ENCODE measurements at regions not wholly inside any gene's neighbourhood (a gene's known extent, or its start where the extent isn't known, plus 50 kb on each side); places are given as distances from the start of the nearest gene placed in this dataset.

DNA sequence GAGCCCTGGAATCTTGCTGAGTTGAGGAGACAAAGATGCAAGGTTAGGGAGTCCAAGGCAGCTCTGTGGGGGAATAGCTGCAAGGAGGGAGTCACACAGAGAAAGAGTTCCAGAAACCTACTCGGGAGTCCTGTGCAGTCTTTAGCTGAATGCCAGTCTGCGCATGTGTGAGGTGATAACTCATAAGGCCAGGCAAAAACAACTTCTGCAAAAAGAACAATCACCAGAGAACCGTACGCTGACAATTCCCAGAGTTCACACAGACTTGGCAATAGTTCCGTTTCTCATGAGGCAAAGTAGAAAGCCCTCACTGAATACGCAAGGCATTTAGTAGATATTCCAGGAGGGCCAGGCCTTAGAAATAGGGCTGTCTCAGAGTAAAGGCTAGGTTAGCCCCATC lies 135.2 kb upstream of the TAB2 start:
- no peak for DNase-seq (ENCODE audit: low spot score)

DNA sequence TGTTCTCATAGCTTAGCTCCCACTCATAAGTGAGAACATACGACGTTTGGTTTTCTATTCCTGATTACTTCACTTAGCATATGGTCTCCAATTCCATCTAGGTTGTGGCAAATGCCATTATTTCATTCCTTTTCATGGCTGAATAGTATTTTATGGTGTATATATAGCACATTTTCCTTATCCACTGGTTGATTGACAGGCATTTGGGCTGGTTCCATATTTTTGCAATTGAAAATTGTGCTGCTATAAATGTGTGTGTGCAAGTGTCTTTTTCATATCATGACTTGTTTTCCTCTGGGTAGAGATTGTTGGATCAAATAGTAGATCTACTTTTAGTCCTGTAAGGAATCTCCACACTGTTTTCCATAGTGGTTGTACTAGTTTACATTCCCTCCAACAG lies 133.0 kb upstream of the TAB2 start:
- no peak for DNase-seq (ENCODE audit: low spot score)

DNA sequence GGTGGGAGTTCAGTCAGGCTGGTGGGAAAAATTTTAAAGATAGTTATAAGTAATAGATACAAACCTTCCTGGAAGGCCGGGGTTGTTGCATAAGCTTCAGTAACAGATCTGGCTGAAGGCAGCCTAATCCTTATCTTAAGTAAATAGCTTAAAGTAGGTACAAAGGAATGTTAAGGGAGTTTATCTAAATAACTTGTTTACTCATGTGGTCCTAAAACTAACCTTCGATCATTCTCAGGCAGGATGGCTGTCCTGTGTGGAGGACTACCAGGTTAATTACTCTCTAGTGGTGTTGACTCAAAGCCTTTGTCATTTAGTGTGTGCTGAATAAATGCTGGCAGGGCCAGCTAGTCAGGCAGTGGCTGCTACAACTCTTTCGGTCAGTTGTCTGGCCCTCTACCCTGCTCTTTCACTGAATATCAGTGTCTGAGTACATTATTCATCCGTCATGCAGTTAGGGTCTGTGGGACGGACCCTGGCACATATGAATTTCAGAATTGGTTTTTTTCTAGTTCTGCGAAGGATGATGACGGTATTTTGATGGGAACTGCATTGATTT lies 131.6 kb upstream of the TAB2 start:
- DNase-seq (ENCODE audit: low spot score): no peak

DNA sequence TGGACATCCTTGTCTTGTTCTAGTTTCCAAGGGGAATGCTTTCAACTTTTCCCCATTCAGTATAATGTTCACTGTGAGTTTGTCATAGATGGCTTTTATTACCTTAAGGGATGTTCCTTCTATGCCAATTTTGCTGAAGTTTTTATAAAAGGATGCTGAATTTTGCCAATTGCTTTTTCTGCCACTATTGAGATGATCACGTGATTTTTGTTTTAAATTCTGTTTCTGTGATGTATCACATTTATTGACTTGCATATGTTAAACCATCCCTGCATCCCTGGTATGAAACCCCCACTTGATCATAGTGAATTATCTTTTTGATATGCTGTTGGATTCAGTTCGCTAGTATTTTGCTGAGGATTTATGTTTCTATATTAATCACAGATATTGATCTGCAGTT lies 130.6 kb upstream of the TAB2 start:
- DNase-seq (ENCODE audit: low spot score): no peak

DNA sequence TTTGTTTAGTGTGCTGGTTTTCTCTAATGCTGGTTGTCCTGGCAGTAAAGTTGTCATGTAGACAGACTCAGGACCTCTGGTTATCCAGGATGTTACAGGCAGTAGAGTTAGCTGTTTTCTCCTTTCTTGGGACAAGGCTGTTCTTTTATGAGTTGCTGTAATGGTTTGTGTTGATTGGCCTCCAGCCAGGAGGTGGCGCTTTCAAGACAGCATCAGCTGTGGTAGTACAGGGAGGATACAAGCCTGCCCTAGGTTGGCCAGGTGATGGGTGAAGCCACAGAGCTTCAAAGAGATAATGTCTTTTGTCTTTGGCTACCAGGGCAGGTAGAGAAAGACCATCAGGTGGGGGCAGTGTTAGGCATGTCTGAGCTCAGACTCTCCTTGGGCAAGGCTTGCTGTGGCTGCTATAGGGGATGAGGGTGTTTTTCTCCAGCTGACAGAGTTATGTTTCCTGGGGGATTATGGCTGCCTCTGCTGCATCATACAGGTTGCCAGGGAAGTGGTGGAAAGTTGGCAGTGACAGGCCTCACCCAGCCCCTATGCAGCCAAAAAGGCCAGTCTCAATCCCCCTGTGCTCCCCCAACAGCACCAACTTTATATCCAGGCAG lies 127.2 kb upstream of the TAB2 start:
- DNase-seq (ENCODE audit: low spot score): peak; percentile 21

DNA sequence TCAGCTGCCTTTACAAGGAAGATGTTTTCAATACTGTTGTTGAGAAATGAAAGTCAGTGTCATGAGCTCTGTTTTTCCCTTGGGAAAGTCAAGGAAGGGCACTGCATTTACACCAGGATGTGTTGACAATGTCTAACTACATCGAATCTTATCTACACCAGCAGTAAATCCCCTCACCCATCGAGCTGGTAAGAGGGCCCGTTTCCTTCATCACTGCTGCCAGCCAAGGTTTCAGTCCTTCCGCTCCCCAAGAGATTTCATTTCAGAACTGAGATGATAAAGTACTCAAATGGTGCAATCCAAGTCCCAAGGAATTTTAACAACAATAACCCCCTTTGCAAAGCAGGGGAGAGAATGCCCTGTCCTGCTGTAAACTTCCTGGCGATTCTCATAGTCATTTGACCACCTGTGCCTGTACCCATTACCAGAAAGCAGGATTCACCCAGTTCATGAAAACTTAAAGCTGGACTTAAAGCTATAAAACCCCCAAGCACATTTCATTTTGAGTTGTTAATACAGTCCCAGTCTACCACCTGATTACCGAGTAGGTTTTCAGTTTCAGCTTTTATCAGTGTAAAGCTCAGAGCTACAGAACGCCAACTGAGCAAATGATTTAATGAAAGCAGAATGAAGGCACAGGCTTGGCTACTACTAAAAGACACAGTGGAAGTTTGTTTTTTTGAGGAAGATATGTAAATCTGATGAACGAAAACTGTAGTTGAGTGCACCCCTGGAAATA lies 122.5 kb upstream of the TAB2 start:
- no peak for DNase-seq (ENCODE audit: low spot score)

DNA sequence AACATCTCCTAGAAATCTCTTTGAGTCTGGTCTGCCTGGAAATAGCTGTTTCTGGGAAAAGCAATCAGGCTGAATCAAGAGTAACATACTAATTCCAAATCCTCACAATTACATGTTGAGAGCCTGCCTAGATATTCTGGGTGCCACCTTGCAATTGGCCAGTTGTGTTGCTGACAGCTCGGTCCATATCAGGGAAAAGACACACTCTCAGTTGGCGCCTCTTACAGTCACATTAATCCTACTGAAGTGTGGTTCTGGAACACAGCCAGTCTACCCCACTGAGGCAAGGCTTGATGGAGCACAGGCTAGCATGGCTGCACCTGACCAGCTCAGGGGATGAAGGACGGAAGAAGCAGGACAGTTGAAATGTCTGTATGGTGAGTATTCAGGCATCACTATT lies 121.4 kb upstream of the TAB2 start:
- DNase-seq (ENCODE audit: low spot score): no peak

DNA sequence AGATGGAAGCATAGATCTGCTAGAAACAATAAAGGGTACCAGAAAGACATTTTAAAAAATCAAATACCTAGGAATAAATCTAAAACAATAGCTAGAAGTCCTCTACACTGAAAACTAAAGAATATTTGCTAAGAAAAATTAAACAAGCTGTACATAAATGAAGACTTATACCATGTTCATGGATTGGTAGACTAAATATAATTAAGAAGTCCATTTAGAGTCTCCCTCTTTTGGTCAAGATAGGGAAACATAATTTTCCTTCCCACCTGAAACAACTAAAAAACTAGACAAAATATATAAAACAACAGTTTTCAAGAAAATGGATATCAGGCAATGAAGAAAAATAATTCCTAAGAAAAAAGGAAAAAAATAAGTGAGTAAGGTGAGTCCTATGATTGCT lies 120.0 kb upstream of the TAB2 start:
- DNase-seq (ENCODE audit: low spot score): no peak

DNA sequence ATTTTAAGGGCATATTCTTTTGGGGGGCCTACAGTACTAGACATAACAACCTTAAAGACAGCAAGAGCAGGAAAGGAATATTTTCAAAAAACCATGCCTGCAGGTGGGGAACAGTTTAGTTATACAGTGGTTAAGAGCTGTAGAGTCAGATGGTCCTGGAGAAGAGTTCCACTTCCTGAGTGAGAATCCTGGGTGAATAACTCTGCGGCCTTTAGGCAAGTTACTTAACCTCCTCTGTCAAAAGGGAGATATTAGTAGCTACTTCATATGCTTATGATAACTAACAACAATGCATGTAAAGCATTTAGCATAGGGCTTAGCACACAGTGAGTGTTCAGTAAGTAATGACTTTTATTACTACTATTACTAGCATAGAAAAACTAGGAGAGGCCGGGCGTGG lies 119.2 kb upstream of the TAB2 start:
- DNase-seq (ENCODE audit: low spot score): no peak

DNA sequence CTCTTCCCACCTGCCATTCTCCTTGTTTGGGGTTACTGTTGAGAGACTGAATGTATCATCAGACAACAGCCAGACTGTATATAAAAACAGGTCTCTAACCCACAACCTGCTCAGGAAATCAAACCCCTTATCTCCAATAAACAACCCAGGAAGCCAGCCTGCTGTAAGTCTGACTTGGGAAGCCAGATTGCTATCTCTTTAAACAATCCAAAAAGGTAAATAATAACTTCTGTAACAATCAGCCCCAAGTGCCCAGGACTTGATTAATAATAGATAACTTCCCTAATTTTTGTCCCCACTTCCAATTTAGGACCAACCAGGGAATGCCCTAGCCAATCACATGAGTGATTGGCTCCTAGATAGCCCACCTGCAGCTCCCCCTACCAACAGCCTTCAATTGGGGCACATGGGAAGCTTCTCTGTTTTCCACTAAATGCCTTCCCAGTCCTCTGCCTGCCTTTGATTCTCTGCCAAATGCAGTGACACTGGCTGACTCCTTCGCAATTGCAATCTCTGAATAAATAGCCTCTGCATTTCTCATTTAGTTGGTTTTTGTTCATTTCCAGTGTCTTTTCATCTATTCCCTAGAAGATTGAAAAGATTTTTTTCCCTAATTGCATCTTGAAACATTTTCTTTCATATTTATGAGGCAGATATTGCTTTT lies 117.1 kb upstream of the TAB2 start:
- no peak for DNase-seq (ENCODE audit: low spot score)

DNA sequence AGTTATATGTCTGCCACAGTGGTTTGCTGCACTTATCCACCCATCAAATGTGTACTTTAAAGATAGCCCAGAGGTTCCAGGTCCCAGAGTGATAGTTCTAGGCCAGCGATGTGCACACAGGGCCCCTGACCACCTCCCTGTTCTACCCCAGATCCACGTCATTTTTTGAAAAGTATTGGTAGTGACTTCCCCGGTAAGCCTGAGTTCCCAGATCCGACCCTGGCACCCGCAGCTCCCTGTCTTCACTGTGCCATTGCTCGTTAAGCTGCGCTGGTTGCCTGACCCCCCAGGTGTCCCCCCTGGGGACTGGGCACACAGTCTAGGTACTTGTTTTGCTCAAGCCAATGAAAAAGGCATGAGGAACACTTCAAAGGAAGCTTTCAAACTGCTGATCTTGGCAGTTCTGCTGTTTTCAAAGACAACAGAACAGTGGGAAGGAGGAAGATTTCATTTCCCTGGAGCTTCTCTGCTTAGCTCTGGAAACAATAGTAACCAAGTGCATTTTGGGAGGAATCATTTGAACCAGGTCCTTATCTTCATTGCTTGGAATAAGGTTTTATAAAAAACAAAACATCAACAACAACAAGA lies 116.3 kb upstream of the TAB2 start:
- DNase-seq (ENCODE audit: low spot score): no peak

DNA sequence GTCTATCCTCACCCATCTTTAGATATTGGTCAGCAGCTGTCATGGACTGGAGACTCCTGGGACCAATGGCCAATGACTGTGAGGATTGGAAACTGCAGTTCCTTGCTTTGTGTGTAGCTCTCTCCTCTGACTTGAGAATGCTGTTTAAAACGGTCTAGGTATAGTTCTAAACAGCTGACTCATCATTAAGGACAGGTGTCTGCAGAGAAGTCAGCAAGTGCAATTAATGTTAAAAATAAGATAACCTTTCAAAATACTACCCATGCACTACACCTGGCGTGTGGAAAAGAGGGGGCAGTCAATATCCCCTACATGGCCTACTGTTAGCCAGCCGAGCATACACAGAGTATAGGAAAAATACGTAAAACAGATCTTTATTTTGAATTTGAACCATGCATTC lies 115.4 kb upstream of the TAB2 start:
- no peak for DNase-seq (ENCODE audit: low spot score)

DNA sequence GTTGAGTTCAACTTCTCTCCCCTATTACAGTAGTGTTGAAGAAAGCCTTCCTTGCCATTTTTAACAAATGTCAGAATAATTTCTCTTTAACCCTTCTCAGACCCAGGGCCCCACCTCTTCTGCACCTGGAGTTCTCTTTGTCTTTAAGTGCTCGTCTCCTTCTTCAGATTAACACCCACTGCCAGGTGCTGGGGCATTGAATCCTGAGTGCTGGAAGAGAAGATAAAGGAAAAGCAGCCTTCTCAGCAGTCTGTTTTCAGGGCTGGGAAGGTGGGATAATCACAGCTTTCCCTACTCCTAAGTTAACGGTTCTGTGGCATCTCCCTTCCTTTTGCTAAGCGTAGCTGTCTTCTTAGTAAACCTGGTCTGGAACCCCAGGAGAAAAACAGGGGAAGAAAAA lies 114.6 kb upstream of the TAB2 start:
- no peak for DNase-seq (ENCODE audit: low spot score)

DNA sequence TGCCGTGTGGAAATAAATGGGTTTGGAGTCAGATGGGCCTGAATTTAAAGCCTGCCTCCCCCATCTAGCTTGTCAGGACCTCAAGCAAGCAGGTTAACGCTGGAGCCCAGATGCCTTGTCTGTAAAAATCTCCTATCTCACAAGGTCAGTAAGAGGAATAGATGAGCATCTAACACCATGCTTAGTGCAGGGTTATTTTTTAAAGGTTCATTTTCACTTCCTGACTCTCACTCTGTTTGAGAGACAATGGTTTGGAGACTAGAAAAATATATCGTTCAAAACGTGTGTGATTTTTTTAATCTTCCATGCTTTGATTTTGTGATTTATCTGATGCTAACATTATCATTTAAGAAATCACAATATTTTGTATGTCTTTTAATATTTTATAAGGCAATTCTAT lies 114.0 kb upstream of the TAB2 start:
- no peak for DNase-seq (ENCODE audit: low spot score)

DNA sequence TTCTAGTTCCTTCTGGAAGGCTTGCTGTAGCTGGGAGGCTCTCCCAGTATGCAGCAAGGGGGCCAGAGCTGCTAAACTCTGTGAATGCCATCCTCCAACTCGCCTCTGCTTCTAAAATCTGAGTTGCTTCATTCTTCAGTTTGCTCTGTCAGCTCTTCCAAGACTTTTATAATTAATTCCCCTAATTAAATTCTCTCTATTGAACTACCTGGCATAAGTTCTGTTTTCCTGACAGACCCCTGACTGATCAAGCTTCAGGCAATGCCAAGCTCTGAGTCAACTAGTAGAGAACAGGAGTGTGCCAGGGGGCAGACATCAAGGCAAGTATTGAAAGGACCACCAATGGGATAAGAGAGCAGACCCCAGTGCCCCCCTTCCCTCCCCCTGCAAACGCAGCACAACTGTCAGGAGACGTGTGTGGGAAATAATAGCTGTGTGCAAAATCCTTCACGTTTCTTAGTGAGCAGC lies 109.3 kb upstream of the TAB2 start:
- DNase-seq (ENCODE audit: low spot score): no peak

DNA sequence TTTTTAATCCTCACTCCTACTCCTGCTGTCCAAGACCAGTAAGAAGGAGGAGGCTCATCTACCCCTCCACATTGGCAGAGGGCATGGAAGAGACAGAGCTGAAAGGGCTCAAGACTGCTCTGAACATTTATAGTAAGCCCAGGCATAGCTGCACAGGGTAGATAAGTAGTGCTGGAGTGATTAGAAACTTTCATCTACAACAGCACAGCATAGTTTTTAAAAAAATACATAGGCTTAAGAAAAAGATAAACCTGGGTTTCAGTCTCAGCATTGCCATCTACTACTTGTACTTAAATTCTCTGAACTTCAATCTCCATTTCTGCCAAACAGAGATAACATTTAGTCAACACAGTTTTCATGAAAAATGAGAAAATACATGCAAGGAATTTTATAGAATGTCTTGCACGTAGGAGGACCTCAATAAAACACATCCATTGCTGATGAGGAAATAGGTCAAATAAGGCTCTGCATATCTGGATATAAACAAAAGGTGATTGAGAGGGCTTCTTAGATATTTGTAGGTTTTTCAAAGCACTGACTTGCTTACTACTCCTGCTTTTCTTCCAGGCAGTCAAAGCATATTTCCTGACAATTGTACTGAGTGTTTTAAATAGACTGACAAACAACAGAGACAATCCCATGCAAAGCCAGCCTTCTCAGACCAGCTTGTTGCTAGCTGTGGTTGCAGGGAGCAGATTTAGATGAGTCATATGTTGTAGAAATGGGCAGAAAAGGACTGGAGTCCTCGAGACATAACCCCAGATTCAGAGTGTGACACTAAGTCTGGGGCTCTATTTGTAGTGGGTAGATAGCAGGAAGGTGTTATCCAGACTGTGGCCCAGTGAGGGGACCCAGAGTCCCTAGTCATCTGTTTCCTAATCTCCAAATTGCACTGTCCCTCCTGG lies 107.4 kb upstream of the TAB2 start:
- peak; percentile 46 for DNase-seq (ENCODE audit: low spot score)

DNA sequence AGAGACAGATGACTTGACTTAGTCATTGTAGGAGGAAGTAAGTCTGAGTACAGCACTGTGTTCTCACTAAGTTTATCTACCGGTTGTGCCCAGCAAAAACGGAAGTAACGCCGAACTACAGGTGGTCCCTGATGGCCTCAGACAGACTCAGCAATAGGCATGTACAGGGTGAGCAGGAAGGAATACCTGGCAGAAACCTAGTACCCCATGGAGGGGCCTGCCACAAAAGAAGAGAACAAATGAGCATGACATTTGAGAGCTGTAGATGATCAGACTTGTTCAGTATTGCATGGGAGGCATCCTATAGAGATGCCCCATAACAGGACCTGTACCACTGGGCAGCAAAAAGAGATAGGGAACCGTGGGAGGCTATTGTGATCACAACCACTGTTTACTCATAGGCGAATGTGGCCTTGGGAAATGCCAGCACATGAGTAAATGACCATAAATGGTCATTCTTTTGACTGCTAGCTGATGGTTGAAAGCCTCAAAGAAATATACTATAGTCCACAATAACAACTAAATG lies 106.4 kb upstream of the TAB2 start:
- DNase-seq (ENCODE audit: low spot score): no peak

DNA sequence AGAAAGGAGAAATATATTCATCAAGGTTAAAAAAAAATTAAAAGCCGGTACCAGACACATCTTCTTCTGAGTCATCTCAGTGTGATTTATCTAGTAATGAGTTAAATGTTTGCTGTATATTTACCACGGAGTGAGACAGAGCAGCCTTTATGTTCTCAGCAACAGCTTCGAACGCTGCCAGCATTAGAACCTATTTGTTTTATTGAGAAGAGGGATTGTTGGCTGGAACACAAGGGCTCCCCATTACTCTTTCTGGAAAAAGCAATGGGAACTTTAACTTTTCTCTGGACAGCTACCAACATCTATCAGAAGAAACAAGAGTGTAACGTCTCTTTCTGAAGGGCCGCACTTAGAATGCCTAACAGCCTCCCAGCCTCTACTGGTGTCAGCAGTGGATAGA lies 105.3 kb upstream of the TAB2 start:
- no peak for DNase-seq (ENCODE audit: low spot score)

DNA sequence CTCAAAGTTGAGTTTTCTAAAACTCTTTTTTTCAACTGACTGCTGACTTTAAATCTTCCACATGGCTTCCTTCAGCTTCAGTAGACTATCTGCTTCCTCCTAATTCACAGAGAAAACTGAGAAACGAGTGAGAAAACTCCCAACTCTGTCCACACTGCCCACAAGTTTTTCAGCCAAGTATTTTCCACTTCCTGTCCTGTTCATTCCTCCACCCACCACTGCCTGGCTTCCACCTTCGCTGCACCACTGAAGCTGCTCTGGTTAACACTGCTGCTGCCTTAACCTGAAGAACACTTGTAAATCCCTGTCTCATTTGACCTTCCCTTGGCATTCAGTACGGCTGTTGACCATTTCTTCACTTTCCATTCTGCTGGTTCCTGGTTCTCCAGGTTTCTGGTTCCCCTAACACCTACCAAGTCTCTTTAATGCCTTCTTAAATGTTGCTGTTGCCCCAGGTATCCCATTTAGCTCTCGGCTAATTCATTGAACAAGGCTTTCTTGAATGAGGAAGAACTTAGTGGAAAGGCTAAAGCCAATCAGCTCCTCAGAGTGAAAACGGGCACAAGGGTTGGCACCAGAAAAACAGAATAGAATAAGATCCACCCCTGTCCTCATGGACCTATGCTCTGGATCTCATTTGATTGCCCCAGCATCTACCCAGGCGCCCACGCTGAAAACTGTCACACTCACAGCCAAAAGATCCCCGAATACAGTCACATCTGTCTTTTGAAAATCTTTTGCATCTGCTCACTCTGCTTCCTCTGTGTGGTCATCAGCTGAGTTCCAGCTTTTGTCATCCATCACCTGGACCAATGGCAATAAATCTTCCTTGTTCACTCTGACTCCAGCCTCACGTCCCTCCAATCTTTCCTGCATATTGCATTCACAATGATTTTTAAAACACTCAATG lies 104.4 kb upstream of the TAB2 start:
- DNase-seq (ENCODE audit: low spot score): no peak

DNA sequence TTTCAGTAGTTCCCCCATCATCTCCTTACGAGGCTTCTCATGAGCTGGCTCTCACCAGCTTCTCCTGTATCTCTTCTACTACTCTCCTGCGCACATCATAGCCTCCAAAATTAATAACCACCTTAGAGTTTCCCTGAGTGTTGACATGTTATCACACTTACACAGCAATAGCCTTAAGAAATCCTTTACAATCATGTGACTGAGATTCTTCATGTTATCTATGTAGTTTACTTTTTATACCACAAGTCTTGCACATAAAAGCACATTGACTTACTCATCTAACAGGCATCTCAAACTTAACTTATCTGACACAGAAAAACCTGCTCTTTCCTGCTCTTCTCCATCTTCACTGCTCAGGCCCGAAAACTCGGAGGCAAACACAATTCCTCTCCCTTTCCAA lies 103.7 kb upstream of the TAB2 start:
- DNase-seq (ENCODE audit: low spot score): no peak
